Activated CD4-positive, alpha-beta T cell treated with anti-CD3 and anti-CD28 coated beads, Interleukin-2, amount 10 ng/mL, durations not matched to agents 7 days and 5 days (primary cell): ENCODE measurements at regions not wholly inside any gene's neighbourhood (a gene's known extent, or its start where the extent isn't known, plus 50 kb on each side); places are given as distances from the start of the nearest gene placed in this dataset.

Experiments
- CTCF ChIA-PET: fragments of 350-600 bp; sonication (Branson Sonifier 250); formaldehyde crosslinking; loops from one replicate; lab custom pipeline; 2021; ENCODE audit warnings: antibody characterized with exemption; lab: Charles Lee
- POLR2A ChIA-PET: fragments of 350-600 bp; sonication (Branson Sonifier 250); formaldehyde crosslinking; loops from one replicate; lab custom pipeline; 2021; ENCODE audit warnings: antibody characterized with exemption; lab: Charles Lee
- DNase-seq: peaks from one replicate; pipeline ENCODE4 v3.0.0-alpha.2; 2020
- H3K27ac Mint-ChIP-seq: one replicate; pipeline ENCODE4 v1.8.0; 2021; ENCODE audit warnings: mild to moderate bottlenecking, moderate library complexity, mixed read lengths
- H3K27me3 Mint-ChIP-seq: one replicate; pipeline ENCODE4 v1.8.0; 2021; ENCODE audit warnings: mixed read lengths
- H3K36me3 Mint-ChIP-seq: one replicate; pipeline ENCODE4 v1.8.0; 2021; ENCODE audit warnings: low read depth, mixed read lengths
- H3K4me1 Mint-ChIP-seq: one replicate; pipeline ENCODE4 v1.8.0; 2021; ENCODE audit warnings: mixed read lengths
- H3K4me3 Mint-ChIP-seq: one replicate; pipeline ENCODE4 v1.8.0; 2021; ENCODE audit warnings: mild to moderate bottlenecking, moderate library complexity, mixed read lengths
- H3K9me3 Mint-ChIP-seq: one replicate; pipeline ENCODE4 v1.8.0; 2021; ENCODE audit warnings: mixed read lengths

GRCh38 chr2:240233885-240234502, 93.5 kb upstream of the OTOS start:
- CTCF ChIA-PET: interaction anchor here (0.5 to 2.7 kb wide), 5 partner anchors 24 to 205 kb away, joined by 3 to 9 read pairs (median 4); no protein-coding TSS in a partner anchor
- POLR2A ChIA-PET: no interaction called here
- H3K9me3 Mint-ChIP-seq: peaks cover 12% of the 10 kb centered on the region
- no peaks in the 10 kb centered on the region for H3K36me3 Mint-ChIP-seq
- H3K27me3 Mint-ChIP-seq: no peaks in the 10 kb centered on the region
- H3K27ac Mint-ChIP-seq: no peak overlapping the region
- H3K4me1 Mint-ChIP-seq: no peaks in the 10 kb centered on the region
- H3K4me3 Mint-ChIP-seq: no peak overlapping the region
- DNase-seq: no peak

- peaks cover 7% of the 10 kb centered on the region for H3K9me3 Mint-ChIP-seq
- ChIA-PET POLR2A (no interaction called here), CTCF (interaction anchor here (2.7 kb wide), 1 partner anchor 202 kb away, joined by 9 read pairs; no protein-coding TSS in a partner anchor)
- peaks cover 4% of the 10 kb centered on the region for H3K27me3 Mint-ChIP-seq
- no peak overlapping the region for H3K27ac Mint-ChIP-seq
- no peak for DNase-seq
- no peaks in the 10 kb centered on the region for H3K36me3 Mint-ChIP-seq
- no peak overlapping the region for H3K4me3 Mint-ChIP-seq
- H3K4me1 Mint-ChIP-seq: no peaks in the 10 kb centered on the region
Measured at GRCh38 chr2:240234503-240234951, 94.1 kb upstream of the OTOS start.

GRCh38 chr2:240235149-240235803, 94.8 kb upstream of the OTOS start:
- Mint-ChIP-seq H3K4me1 (no peaks in the 10 kb centered on the region), H3K36me3 (no peaks in the 10 kb centered on the region), H3K27ac (no peak overlapping the region), H3K9me3 (no peaks in the 10 kb centered on the region), H3K27me3 (peaks cover 4% of the 10 kb centered on the region), H3K4me3 (no peak overlapping the region)
- POLR2A ChIA-PET: no interaction called here
- CTCF ChIA-PET: interaction anchor here (1.9 kb wide), 1 partner anchor 9 kb away, joined by 3 read pairs; no protein-coding TSS in a partner anchor
- no peak for DNase-seq

- no peaks in the 10 kb centered on the region for H3K36me3 Mint-ChIP-seq
- ChIA-PET POLR2A (no interaction called here), CTCF (interaction anchor here (1.9 kb wide), 1 partner anchor 9 kb away, joined by 3 read pairs; no protein-coding TSS in a partner anchor)
- H3K4me3 Mint-ChIP-seq: no peak overlapping the region
- no peaks in the 10 kb centered on the region for H3K9me3 Mint-ChIP-seq
- peaks cover 4% of the 10 kb centered on the region for H3K27me3 Mint-ChIP-seq
- DNase-seq: no peak
- H3K4me1 Mint-ChIP-seq: no peaks in the 10 kb centered on the region
- H3K27ac Mint-ChIP-seq: no peak overlapping the region
Measured at GRCh38 chr2:240235811-240236210, 95.4 kb upstream of the OTOS start.

GRCh38 chr2:240236217-240237111, 96.0 kb upstream of the OTOS start:
- Mint-ChIP-seq H3K4me3 (no peak overlapping the region), H3K27ac (no peak overlapping the region), H3K4me1 (no peaks in the 10 kb centered on the region), H3K27me3 (peaks cover 8% of the 10 kb centered on the region), H3K9me3 (no peaks in the 10 kb centered on the region), H3K36me3 (no peaks in the 10 kb centered on the region)
- ChIA-PET CTCF (interaction anchor here (1.1 to 1.9 kb wide), 2 partner anchors 8 to 10 kb away, joined by 3 read pairs; no protein-coding TSS in a partner anchor), POLR2A (no interaction called here)
- DNase-seq: no peak

- Mint-ChIP-seq H3K4me1 (no peaks in the 10 kb centered on the region), H3K9me3 (no peaks in the 10 kb centered on the region), H3K27me3 (peaks cover 10% of the 10 kb centered on the region), H3K27ac (no peak overlapping the region), H3K4me3 (no peak overlapping the region), H3K36me3 (no peaks in the 10 kb centered on the region)
- no peak for DNase-seq
- ChIA-PET POLR2A (no interaction called here), CTCF (no interaction called here)
Measured at GRCh38 chr2:240237609-240238174, 97.2 kb upstream of the OTOS start.

GRCh38 chr2:240238201-240238600, 97.7 kb upstream of the OTOS start:
- Mint-ChIP-seq H3K4me3 (no peak overlapping the region), H3K4me1 (no peaks in the 10 kb centered on the region), H3K9me3 (no peaks in the 10 kb centered on the region), H3K36me3 (no peaks in the 10 kb centered on the region), H3K27ac (no peak overlapping the region), H3K27me3 (peaks cover 11% of the 10 kb centered on the region)
- ChIA-PET CTCF (no interaction called here), POLR2A (no interaction called here)
- no peak for DNase-seq

GRCh38 chr2:240238786-240239185, 98.3 kb upstream of the OTOS start:
- ChIA-PET POLR2A (no interaction called here), CTCF (no interaction called here)
- Mint-ChIP-seq H3K36me3 (no peaks in the 10 kb centered on the region), H3K27me3 (peaks cover 11% of the 10 kb centered on the region), H3K9me3 (no peaks in the 10 kb centered on the region), H3K27ac (no peak overlapping the region), H3K4me3 (no peak overlapping the region), H3K4me1 (no peaks in the 10 kb centered on the region)
- no peak for DNase-seq

- Mint-ChIP-seq H3K4me1 (no peaks in the 10 kb centered on the region), H3K4me3 (no peak overlapping the region), H3K9me3 (no peaks in the 10 kb centered on the region), H3K36me3 (no peaks in the 10 kb centered on the region), H3K27ac (no peak overlapping the region), H3K27me3 (peaks cover 11% of the 10 kb centered on the region)
- no peak for DNase-seq
- POLR2A ChIA-PET: no interaction called here
- CTCF ChIA-PET: interaction anchor here (0.9 kb wide), 1 partner anchor 8 kb away, joined by 3 read pairs; no protein-coding TSS in a partner anchor
Measured at GRCh38 chr2:240239325-240239724, 98.9 kb upstream of the OTOS start.

- no peak for DNase-seq
- ChIA-PET CTCF (interaction anchor here (0.9 kb wide), 1 partner anchor 9 kb away, joined by 3 read pairs; no protein-coding TSS in a partner anchor), POLR2A (no interaction called here)
Measured at GRCh38 chr2:240240017-240240734, 99.7 kb upstream of the OTOS start.

GRCh38 chr2:240240781-240241180, 100.3 kb upstream of the OTOS start:
- no peak overlapping the region for H3K27ac Mint-ChIP-seq
- H3K9me3 Mint-ChIP-seq: no peaks in the 10 kb centered on the region
- no peaks in the 10 kb centered on the region for H3K4me1 Mint-ChIP-seq
- peaks cover 11% of the 10 kb centered on the region for H3K27me3 Mint-ChIP-seq
- POLR2A ChIA-PET: no interaction called here
- DNase-seq: no peak
- H3K36me3 Mint-ChIP-seq: no peaks in the 10 kb centered on the region
- H3K4me3 Mint-ChIP-seq: no peak overlapping the region
- CTCF ChIA-PET: no interaction called here

More at GRCh38 chr2:240240017-240240734, 99.7 kb upstream of the OTOS start:
- Mint-ChIP-seq H3K27me3 (peaks cover 11% of the 10 kb centered on the region), H3K36me3 (no peaks in the 10 kb centered on the region), H3K27ac (no peak overlapping the region), H3K4me3 (no peak overlapping the region), H3K9me3 (no peaks in the 10 kb centered on the region), H3K4me1 (no peaks in the 10 kb centered on the region)

- H3K27ac Mint-ChIP-seq: no peak overlapping the region
- no peak overlapping the region for H3K4me3 Mint-ChIP-seq
- CTCF ChIA-PET: no interaction called here
- POLR2A ChIA-PET: no interaction called here
- DNase-seq: no peak
- H3K27me3 Mint-ChIP-seq: peaks cover 11% of the 10 kb centered on the region
- no peaks in the 10 kb centered on the region for H3K9me3 Mint-ChIP-seq
- H3K4me1 Mint-ChIP-seq: no peaks in the 10 kb centered on the region
- no peaks in the 10 kb centered on the region for H3K36me3 Mint-ChIP-seq
Measured at GRCh38 chr2:240241572-240241971, 101.1 kb upstream of the OTOS start.
